GM20000 (cell line): ENCODE measurements at regions not wholly inside any gene's neighbourhood (a gene's known extent, or its start where the extent isn't known, plus 50 kb on each side); places are given as distances from the start of the nearest gene placed in this dataset.

Source experiments
- DNase-seq: peaks from one replicate; pipeline ENCODE4 v3.0.0; 2012; ENCODE audit warnings: low spot score
- CTCF ChIP-seq: IDR thresholded peaks from 2 replicates; pipeline ENCODE4 v1.5.1; 2012; ENCODE audit warnings: mild to moderate bottlenecking, control low read depth; ENCODE audit errors: extremely low read depth, missing control alignments

GRCh38 chr3:159418571-159419526 lies 569.8 kb upstream of the IL12A start:
- no peak for DNase-seq
- TF ChIP-seq CTCF, result no peak

GRCh38 chr3:159429702-159430101 lies 558.9 kb upstream of the IL12A start:
- no peak for DNase-seq
- no peak for TF ChIP-seq CTCF

- DNase-seq, result no peak
- TF ChIP-seq CTCF, result no peak
Measured at GRCh38 chr3:159432682-159433340, 555.8 kb upstream of the IL12A start.

GRCh38 chr3:159439346-159439745 lies 549.3 kb upstream of the IL12A start:
- DNase-seq, result no peak
- TF ChIP-seq CTCF, result no peak

GRCh38 chr3:159441279-159441678 lies 547.4 kb upstream of the IL12A start:
- no peak for DNase-seq
- TF ChIP-seq CTCF, result no peak

GRCh38 chr3:159443266-159443665 lies 545.4 kb upstream of the IL12A start:
- no peak for DNase-seq
- no peak for TF ChIP-seq CTCF

- DNase-seq, result no peak
Measured at GRCh38 chr3:159447841-159448240, 540.8 kb upstream of the IL12A start.

More at GRCh38 chr3:159447841-159448240, 540.8 kb upstream of the IL12A start:
- TF ChIP-seq CTCF, result no peak
